Smooth muscle cell (in vitro differentiated cells): ENCODE measurements at regions not wholly inside any gene's neighbourhood (a gene's known extent, or its start where the extent isn't known, plus 50 kb on each side); places are given as distances from the start of the nearest gene placed in this dataset.
"Not testable (repeated sequence)": the region's sequence is repeated elsewhere in the genome, so short reads cannot be mapped to it uniquely, and the experiment has no call there.

Source experiments
- DNase-seq: peaks from one replicate; lab custom pipeline; 2025; ENCODE audit not compliant: unreplicated experiment; lab: John Stamatoyannopoulos, UW
- H2AFZ ChIP-seq: fragments of 200-600 bp; sonication (generic); 2 replicates; pipeline ENCODE4 v1.6.0; 2016; ENCODE audit warnings: antibody characterized with exemption, low read depth, mild to moderate bottlenecking
- H3F3A ChIP-seq: fragments of 200-600 bp; sonication (generic); 2 replicates; pipeline ENCODE4 v1.6.0; 2017; ENCODE audit warnings: antibody characterized with exemption, low read depth
- H3K27ac ChIP-seq: fragments of 200-600 bp; sonication (generic); 2 replicates; pipeline ENCODE4 v1.5.1; 2016; ENCODE audit warnings: low read depth, mild to moderate bottlenecking
- H3K27me3 ChIP-seq: fragments of 200-600 bp; sonication (generic); 2 replicates; pipeline ENCODE4 v1.6.1; 2016; ENCODE audit warnings: low read depth, mild to moderate bottlenecking
- H3K36me3 ChIP-seq: fragments of 200-600 bp; sonication (generic); 2 replicates; pipeline ENCODE4 v1.5.1; 2016; ENCODE audit warnings: low read depth
- H3K4me1 ChIP-seq: fragments of 200-600 bp; sonication (generic); 2 replicates; pipeline ENCODE4 v1.5.1; 2016; ENCODE audit warnings: low read depth
- H3K4me2 ChIP-seq: fragments of 200-600 bp; sonication (generic); 2 replicates; pipeline ENCODE4 v1.6.0; 2016; ENCODE audit warnings: mild to moderate bottlenecking
- H3K4me3 ChIP-seq: fragments of 200-600 bp; sonication (generic); 2 replicates; pipeline ENCODE4 v1.5.1; 2016; ENCODE audit warnings: mild to moderate bottlenecking
- H3K79me2 ChIP-seq: fragments of 200-600 bp; sonication (generic); 2 replicates; pipeline ENCODE4 v1.6.0; 2016; ENCODE audit warnings: low read depth, mild to moderate bottlenecking
- H3K9ac ChIP-seq: fragments of 200-600 bp; sonication (generic); 2 replicates; pipeline ENCODE4 v1.6.0; 2016; ENCODE audit warnings: low read depth
- H3K9me3 ChIP-seq: fragments of 200-600 bp; sonication (generic); replicated peaks from 2 replicates; pipeline ENCODE4 v1.5.1; 2016; ENCODE audit warnings: low read depth
- H4K20me1 ChIP-seq: fragments of 200-600 bp; sonication (generic); 2 replicates; pipeline ENCODE4 v1.6.0; 2016; ENCODE audit warnings: low read depth
- CTCF ChIP-seq: fragments of 200-600 bp; sonication (generic); IDR thresholded peaks from 2 replicates; pipeline ENCODE4 v1.5.1; 2017; ENCODE audit warnings: borderline replicate concordance, mild to moderate bottlenecking, antibody characterized with exemption; ENCODE audit not compliant: insufficient read depth, poor library complexity, severe bottlenecking
- WGBS: methylation state at CpG from one replicate; pipeline ENCODE4 v1.1.7; 2016; ENCODE audit warnings: low lambda C conversion rate; 5-methylcytosine and 5-hydroxymethylcytosine counted together

- no peak overlapping the region for H3K4me3 ChIP-seq
- H3K79me2 ChIP-seq, result no peaks in the 10 kb centered on the region
- no peak overlapping the region for H3K27ac ChIP-seq
- H2AFZ ChIP-seq, result no peak overlapping the region
- no peak overlapping the region for H3K4me2 ChIP-seq
- H3K27me3 ChIP-seq, result no peaks in the 10 kb centered on the region
- TF ChIP-seq CTCF, result no peak
- H3K9ac ChIP-seq, result no peak overlapping the region
- no peaks in the 10 kb centered on the region for H3K9me3 ChIP-seq
- no peaks in the 10 kb centered on the region for H4K20me1 ChIP-seq
- no peaks in the 10 kb centered on the region for H3K36me3 ChIP-seq
- H3F3A ChIP-seq, result no peaks in the 10 kb centered on the region
- H3K4me1 ChIP-seq, result no peaks in the 10 kb centered on the region
- 89% methylated on average over 26 of the region's 27 CpGs for WGBS
- DNase-seq, result no peak
These were observed 240.7 kb downstream of the TFEC start for GRCh38 chr7:115789901-115790300.

- not testable (repeated sequence) for H3K4me2 ChIP-seq, H3K4me1 ChIP-seq, DNase-seq, H3K9me3 ChIP-seq, H3K27ac ChIP-seq, H2AFZ ChIP-seq, H3K36me3 ChIP-seq, H3K79me2 ChIP-seq, H4K20me1 ChIP-seq, H3K27me3 ChIP-seq, H3F3A ChIP-seq, H3K4me3 ChIP-seq, H3K9ac ChIP-seq
- 88% methylated on average over 3 of the region's 3 CpGs for WGBS
These were observed 241.1 kb downstream of the TFEC start for GRCh38 chr7:115789473-115789872.

DNA sequence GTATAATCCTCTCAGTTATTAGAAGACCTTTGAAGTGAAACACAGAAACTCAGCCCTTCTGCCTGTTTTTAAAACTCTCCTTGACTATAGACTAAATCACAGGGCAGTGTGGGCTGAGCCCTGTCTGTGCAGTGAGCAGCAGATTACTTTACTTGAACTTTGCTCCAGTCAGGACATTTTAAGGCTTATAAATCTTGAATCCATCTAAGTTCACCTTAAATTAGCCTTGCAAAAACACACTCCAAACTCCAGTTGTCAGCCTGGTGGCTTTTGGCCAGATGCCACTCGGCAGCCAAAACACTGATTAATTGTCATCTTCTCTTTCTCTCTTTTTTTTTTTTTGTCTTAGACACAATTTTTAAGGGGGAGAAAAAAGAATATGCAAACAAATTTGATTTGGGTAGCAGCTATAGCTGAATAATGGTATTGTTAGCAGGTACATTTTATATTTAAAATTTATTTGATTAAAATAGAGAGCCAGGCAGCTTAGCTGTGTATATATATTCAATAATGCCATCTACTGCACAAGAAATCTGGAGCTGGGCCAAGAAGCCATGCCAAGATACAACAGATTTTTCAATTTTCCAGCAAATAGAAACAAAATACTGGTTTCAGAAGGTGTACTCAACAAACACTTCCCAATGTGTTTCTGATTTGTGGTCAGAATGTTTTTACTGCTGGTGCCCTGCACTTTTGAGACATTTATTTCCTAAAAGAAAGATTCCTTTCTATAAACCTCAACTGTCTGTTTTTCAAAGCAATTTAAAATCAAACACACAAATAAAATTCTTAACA, 247.7 kb downstream of the TFEC start:
- Histone ChIP-seq H4K20me1 (no peaks in the 10 kb centered on the region), H2AFZ (peak overlapping the region; percentile 73), H3K27me3 (no peaks in the 10 kb centered on the region), H3K9ac (no peak overlapping the region), H3K36me3 (no peaks in the 10 kb centered on the region), H3K4me3 (no peak overlapping the region), H3F3A (no peaks in the 10 kb centered on the region), H3K9me3 (no peaks in the 10 kb centered on the region), H3K79me2 (no peaks in the 10 kb centered on the region), H3K4me2 (no peak overlapping the region), H3K4me1 (peaks cover 6% of the 10 kb centered on the region), H3K27ac (no peak overlapping the region)
- no peak for TF ChIP-seq CTCF
- no peak for DNase-seq
- WGBS, result 54% methylated on average over 1 of the region's 1 CpG

- no peaks in the 10 kb centered on the region for H3K36me3 ChIP-seq
- TF ChIP-seq CTCF, result no peak
- DNase-seq, result no peak
These were observed 251.0 kb downstream of the TFEC start for GRCh38 chr7:115779561-115779960.

More at GRCh38 chr7:115779561-115779960, 251.0 kb downstream of the TFEC start:
- peaks cover 6% of the 10 kb centered on the region for H3K4me1 ChIP-seq
- H4K20me1 ChIP-seq, result no peaks in the 10 kb centered on the region
- no peaks in the 10 kb centered on the region for H3K27me3 ChIP-seq
- no peak overlapping the region for H3K4me3 ChIP-seq
- H3K79me2 ChIP-seq, result no peaks in the 10 kb centered on the region
- H3F3A ChIP-seq, result no peaks in the 10 kb centered on the region
- H3K9me3 ChIP-seq, result no peaks in the 10 kb centered on the region
- no peak overlapping the region for H3K27ac ChIP-seq
- no peak overlapping the region for H3K4me2 ChIP-seq
- H2AFZ ChIP-seq, result no peak overlapping the region
- H3K9ac ChIP-seq, result no peak overlapping the region
